DND-41 (cell line): ENCODE measurements at regions not wholly inside any gene's neighbourhood (a gene's known extent, or its start where the extent isn't known, plus 50 kb on each side); places are given as distances from the start of the nearest gene placed in this dataset.

Source experiments
- ATAC-seq: fragments of 200-7000 bp; cut with Tn5 transposase; 3 replicates; pipeline ENCODE4 v1.9.1; 2021; ENCODE audit warnings: low read depth; ENCODE audit not compliant: insufficient read depth
- DNase-seq: peaks from one replicate; pipeline ENCODE4 v3.0.0-alpha.2; 2020
- H2AFZ ChIP-seq: 2 replicates; pipeline ENCODE4 v1.6.0; 2012; ENCODE audit warnings: low read depth, low read length
- H3K27ac ChIP-seq: 2 replicates; pipeline ENCODE4 v1.5.1; 2012; ENCODE audit warnings: low read length, inconsistent platforms
- H3K27me3 ChIP-seq: fragments of 200-600 bp; sonication (generic); 2 replicates; pipeline ENCODE4 v1.6.0; 2012; ENCODE audit warnings: low read length, mild to moderate bottlenecking, inconsistent platforms; ENCODE audit not compliant: insufficient read depth, poor library complexity
- H3K36me3 ChIP-seq: 2 replicates; pipeline ENCODE4 v1.5.1; 2012; ENCODE audit warnings: low read length, inconsistent platforms; ENCODE audit not compliant: insufficient read depth
- H3K4me1 ChIP-seq: 2 replicates; pipeline ENCODE4 v1.5.1; 2012; ENCODE audit warnings: mild to moderate bottlenecking, low read length; ENCODE audit not compliant: insufficient read depth
- H3K4me2 ChIP-seq: 2 replicates; pipeline ENCODE4 v1.6.0; 2012; ENCODE audit warnings: mild to moderate bottlenecking, moderate library complexity, low read length, inconsistent platforms; ENCODE audit not compliant: insufficient read depth
- H3K4me3 ChIP-seq, 2 experiments: fragments of 200-600 bp in 1 of 2; shearing (Covaris generic) in 1 of 2; 2 replicates each; pipeline ENCODE4 v1.5.1; 2012 to 2016; ENCODE audit warnings: inconsistent platforms in 2 of 2, low read length in 2 of 2, mild to moderate bottlenecking in 2 of 2, low read depth in 1 of 2, moderate library complexity in 1 of 2
- H3K79me2 ChIP-seq: 2 replicates; pipeline ENCODE4 v1.6.0; 2012; ENCODE audit warnings: low read length, inconsistent platforms; ENCODE audit not compliant: insufficient read depth
- H3K9ac ChIP-seq: 2 replicates; pipeline ENCODE4 v1.6.0; 2012; ENCODE audit warnings: low read depth, mild to moderate bottlenecking, inconsistent platforms, low read length, moderate library complexity
- H3K9me3 ChIP-seq: 2 replicates; pipeline ENCODE4 v1.5.1; 2012; ENCODE audit warnings: low read length, moderate library complexity, mild to moderate bottlenecking, inconsistent platforms; ENCODE audit not compliant: insufficient read depth, severe bottlenecking
- H4K20me1 ChIP-seq: 2 replicates; pipeline ENCODE4 v1.6.0; 2012; ENCODE audit warnings: low read length; ENCODE audit not compliant: insufficient read depth
- EZH2 ChIP-seq: IDR thresholded peaks from 3 replicates; pipeline ENCODE4 v1.6.1; 2012; ENCODE audit warnings: borderline replicate concordance, low read depth, mild to moderate bottlenecking, moderate library complexity, low read length, inconsistent platforms; ENCODE audit not compliant: severe bottlenecking
- TF ChIP-seq, protein P1 (sequence below): IDR thresholded peaks from 2 replicates; pipeline ENCODE4 v1.5.1; 2012; ENCODE audit warnings: borderline replicate concordance, low read length, moderate library complexity, mild to moderate bottlenecking; ENCODE audit not compliant: poor library complexity, severe bottlenecking; ENCODE audit errors: extremely low read depth

DNA sequence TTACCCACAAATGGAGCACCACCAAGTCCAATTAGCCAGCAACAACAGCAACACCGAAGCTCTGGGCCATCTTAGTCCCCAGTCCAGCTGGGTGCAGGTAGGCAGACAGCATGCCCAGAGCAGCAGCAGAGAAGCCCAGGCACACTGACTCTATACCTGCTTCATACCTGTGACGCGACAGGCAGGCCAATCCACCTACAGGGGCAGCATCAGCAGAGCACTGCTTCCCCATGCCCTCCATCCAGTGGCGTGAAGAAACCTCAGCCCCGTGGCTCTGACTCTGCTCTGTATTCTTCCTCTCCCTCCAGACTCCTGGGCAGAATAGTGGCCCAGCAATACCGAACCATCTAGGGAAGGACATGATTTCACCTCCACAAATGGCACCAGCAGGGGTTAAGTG, 191.7 kb downstream of the AKR1D1 start:
- Histone ChIP-seq H3K4me1 (no peaks in the 10 kb centered on the region), H4K20me1 (no peaks in the 10 kb centered on the region), H3K27me3 (no peaks in the 10 kb centered on the region), H3K79me2 (no peaks in the 10 kb centered on the region), H3K27ac (no peak overlapping the region), H3K4me3 (no peak overlapping the region), H3K9me3 (no peaks in the 10 kb centered on the region), H3K9ac (no peak overlapping the region), H2AFZ (no peak overlapping the region), H3K36me3 (no peaks in the 10 kb centered on the region), H3K4me2 (no peak overlapping the region)
- DNase-seq (no peak), ATAC-seq (no peak)
- no peak for TF ChIP-seq EZH2
- TF ChIP-seq, protein P1, sequence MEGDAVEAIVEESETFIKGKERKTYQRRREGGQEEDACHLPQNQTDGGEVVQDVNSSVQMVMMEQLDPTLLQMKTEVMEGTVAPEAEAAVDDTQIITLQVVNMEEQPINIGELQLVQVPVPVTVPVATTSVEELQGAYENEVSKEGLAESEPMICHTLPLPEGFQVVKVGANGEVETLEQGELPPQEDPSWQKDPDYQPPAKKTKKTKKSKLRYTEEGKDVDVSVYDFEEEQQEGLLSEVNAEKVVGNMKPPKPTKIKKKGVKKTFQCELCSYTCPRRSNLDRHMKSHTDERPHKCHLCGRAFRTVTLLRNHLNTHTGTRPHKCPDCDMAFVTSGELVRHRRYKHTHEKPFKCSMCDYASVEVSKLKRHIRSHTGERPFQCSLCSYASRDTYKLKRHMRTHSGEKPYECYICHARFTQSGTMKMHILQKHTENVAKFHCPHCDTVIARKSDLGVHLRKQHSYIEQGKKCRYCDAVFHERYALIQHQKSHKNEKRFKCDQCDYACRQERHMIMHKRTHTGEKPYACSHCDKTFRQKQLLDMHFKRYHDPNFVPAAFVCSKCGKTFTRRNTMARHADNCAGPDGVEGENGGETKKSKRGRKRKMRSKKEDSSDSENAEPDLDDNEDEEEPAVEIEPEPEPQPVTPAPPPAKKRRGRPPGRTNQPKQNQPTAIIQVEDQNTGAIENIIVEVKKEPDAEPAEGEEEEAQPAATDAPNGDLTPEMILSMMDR = no peak

DNA sequence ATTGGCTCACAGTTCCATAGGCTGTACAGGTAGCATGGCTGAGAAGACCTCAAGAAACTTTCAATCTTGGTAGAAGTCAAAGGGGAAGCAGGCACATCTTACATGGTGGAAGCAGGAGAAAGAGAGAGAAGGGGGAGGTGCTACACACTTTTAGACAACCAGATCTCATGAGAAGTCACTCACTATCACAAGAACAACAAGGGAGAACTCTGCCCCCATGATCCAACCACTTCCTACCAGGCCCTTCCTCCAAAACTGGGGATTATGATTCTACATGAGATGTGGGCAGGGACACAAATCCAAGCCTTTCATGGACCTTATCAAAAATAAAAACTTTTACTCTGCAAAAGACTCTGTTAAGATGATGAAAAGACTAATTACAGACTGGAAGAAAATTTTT, 183.2 kb upstream of the TRIM24 start:
- no peak for TF ChIP-seq EZH2
- TF ChIP-seq, protein P1 = no peak
- H3K9ac ChIP-seq = no peak overlapping the region
- no peaks in the 10 kb centered on the region for H3K4me1 ChIP-seq
- no peaks in the 10 kb centered on the region for H3K27me3 ChIP-seq
- no peak overlapping the region for H3K4me2 ChIP-seq
- H3K4me3 ChIP-seq = no peak overlapping the region
- H4K20me1 ChIP-seq = no peaks in the 10 kb centered on the region
- ATAC-seq = no peak
- no peak overlapping the region for H3K27ac ChIP-seq
- H3K36me3 ChIP-seq = no peaks in the 10 kb centered on the region
- no peaks in the 10 kb centered on the region for H3K79me2 ChIP-seq
- no peak for DNase-seq
- H2AFZ ChIP-seq = no peak overlapping the region
- no peaks in the 10 kb centered on the region for H3K9me3 ChIP-seq

DNA sequence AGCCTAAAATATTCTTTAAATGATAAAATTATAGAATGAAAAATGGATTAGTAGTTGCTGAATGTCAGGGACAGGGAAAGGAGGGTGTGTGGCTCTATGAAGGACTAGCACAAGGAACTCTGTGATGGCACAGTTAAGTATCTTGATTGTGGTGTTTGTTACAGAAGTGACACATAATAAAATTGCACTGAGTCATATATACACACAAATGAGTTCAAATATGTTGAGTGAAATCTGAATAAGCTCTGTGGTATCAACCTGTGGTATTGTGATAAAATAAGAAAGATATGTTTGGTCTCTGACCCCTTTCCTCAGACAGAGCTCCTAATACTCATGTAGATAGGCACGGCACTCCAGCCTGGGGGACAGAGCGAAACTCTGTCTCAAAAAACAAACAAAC, 181.5 kb upstream of the TRIM24 start:
- no peaks in the 10 kb centered on the region for H4K20me1 ChIP-seq
- H3K9ac ChIP-seq = no peak overlapping the region
- no peak overlapping the region for H3K4me2 ChIP-seq
- H3K27ac ChIP-seq = no peak overlapping the region
- no peaks in the 10 kb centered on the region for H3K4me1 ChIP-seq
- TF ChIP-seq, protein P1 = no peak
- TF ChIP-seq EZH2 = no peak
- H3K36me3 ChIP-seq = no peaks in the 10 kb centered on the region
- no peak for DNase-seq
- H3K9me3 ChIP-seq = no peaks in the 10 kb centered on the region
- no peaks in the 10 kb centered on the region for H3K27me3 ChIP-seq
- no peaks in the 10 kb centered on the region for H3K79me2 ChIP-seq
- no peak overlapping the region for H3K4me3 ChIP-seq
- no peak overlapping the region for H2AFZ ChIP-seq
- no peak for ATAC-seq

DNA sequence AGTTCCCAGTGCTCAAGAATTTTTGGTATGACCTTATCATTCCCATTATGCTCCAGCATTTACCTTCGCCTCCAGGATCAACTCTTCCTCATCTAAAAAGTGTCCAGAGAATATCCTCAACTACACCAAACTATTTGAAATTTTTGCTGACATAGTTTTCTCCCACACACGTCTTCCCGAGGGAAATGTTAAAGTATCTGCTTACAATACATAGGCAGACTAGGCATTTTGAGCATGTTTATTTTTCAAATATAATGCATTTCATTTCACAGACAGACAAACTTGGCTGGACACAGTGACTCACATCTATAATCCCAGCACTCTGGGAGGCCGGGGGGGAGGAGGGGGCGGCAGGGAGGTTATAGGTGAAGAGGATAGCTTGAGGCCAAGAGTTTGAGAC, 177.1 kb upstream of the TRIM24 start:
- Histone ChIP-seq H3K9me3 (no peaks in the 10 kb centered on the region), H2AFZ (no peak overlapping the region), H3K36me3 (no peaks in the 10 kb centered on the region), H3K4me2 (no peak overlapping the region), H3K27ac (no peak overlapping the region), H3K9ac (no peak overlapping the region), H3K4me3 (no peak overlapping the region), H4K20me1 (no peaks in the 10 kb centered on the region), H3K79me2 (no peaks in the 10 kb centered on the region), H3K4me1 (no peaks in the 10 kb centered on the region), H3K27me3 (no peaks in the 10 kb centered on the region)
- ATAC-seq = no peak
- TF ChIP-seq EZH2 = no peak
- TF ChIP-seq, protein P1 = no peak
- DNase-seq = no peak
